B cell (primary cell): ENCODE measurements at regions not wholly inside any gene's neighbourhood (a gene's known extent, or its start where the extent isn't known, plus 50 kb on each side); places are given as distances from the start of the nearest gene placed in this dataset.

Experiments
- CTCF ChIP-seq: fragments of 200-600 bp; IDR thresholded peaks from one replicate; pipeline ENCODE4 v1.8.0; 2022; ENCODE audit warnings: antibody characterized with exemption, mild to moderate bottlenecking
- EZH2 ChIP-seq: IDR thresholded peaks from 2 replicates; pipeline ENCODE4 v1.6.1; 2012; ENCODE audit warnings: borderline replicate concordance, low read depth, mild to moderate bottlenecking, moderate library complexity, low read length; ENCODE audit not compliant: insufficient read depth, poor library complexity, severe bottlenecking

- TF ChIP-seq CTCF (no peak), EZH2 (no peak)
These were observed 98.8 kb downstream of the LHX2 start for GRCh38 chr9:124110307-124110915.
